Activated CD4-positive, alpha-beta memory T cell treated with anti-CD3 and anti-CD28 coated beads for 36 hours (primary cell): ENCODE measurements at regions not wholly inside any gene's neighbourhood (a gene's known extent, or its start where the extent isn't known, plus 50 kb on each side); places are given as distances from the start of the nearest gene placed in this dataset. TPM values are rescaled to one million over a fixed set of nuclear protein-coding genes. Genes with fewer than 3 reads are reported as not detected.
"Not testable (repeated sequence)": the region's sequence is repeated elsewhere in the genome, so short reads cannot be mapped to it uniquely, and the experiment has no call there.

Source experiments
- CTCF ChIA-PET: fragments of 350-600 bp; sonication (Branson Sonifier 250); formaldehyde crosslinking; loops from one replicate; lab custom pipeline; 2021; ENCODE audit warnings: antibody characterized with exemption, inconsistent platforms; lab: Charles Lee
- POLR2A ChIA-PET: fragments of 350-600 bp; sonication (Branson Sonifier 250); formaldehyde crosslinking; loops from one replicate; lab custom pipeline; 2021; ENCODE audit warnings: antibody characterized with exemption; lab: Charles Lee
- DNase-seq: peaks from one replicate; pipeline ENCODE4 v3.0.0-alpha.2; 2020
- H3K27ac Mint-ChIP-seq: one replicate; pipeline ENCODE4 v1.8.0; 2021; ENCODE audit warnings: mixed read lengths
- H3K27me3 Mint-ChIP-seq: one replicate; pipeline ENCODE4 v1.8.0; 2021; ENCODE audit warnings: mixed read lengths
- H3K36me3 Mint-ChIP-seq: one replicate; pipeline ENCODE4 v1.8.0; 2021; ENCODE audit warnings: mixed read lengths
- H3K4me1 Mint-ChIP-seq: one replicate; pipeline ENCODE4 v1.8.0; 2021; ENCODE audit warnings: low read depth, mixed read lengths
- H3K4me3 Mint-ChIP-seq: one replicate; pipeline ENCODE4 v1.8.0; 2021; ENCODE audit warnings: mild to moderate bottlenecking, mixed read lengths
- H3K9me3 Mint-ChIP-seq: one replicate; pipeline ENCODE4 v1.8.0; 2021; ENCODE audit warnings: mixed read lengths
- intact Hi-C: fragments of 100-400 bp; cut with micrococcal nuclease; formaldehyde crosslinking; loops from one replicate; pipeline ENCODE4 v1.15.1; 2023
- microRNA-seq: library from miRNA; unstranded; fragments of <30 nt; microRNA quantifications from one replicate; pipeline ENCODE4 v1.2.0, GENCODE V29; 2022; ENCODE audit warnings: borderline number of aligned reads, borderline microRNAs expressed, borderline replicate concordance

- DNase-seq = no peak
- H3K4me1 Mint-ChIP-seq = no peaks in the 10 kb centered on the region
- no peak overlapping the region for H3K27ac Mint-ChIP-seq
- no peaks in the 10 kb centered on the region for H3K36me3 Mint-ChIP-seq
- no peaks in the 10 kb centered on the region for H3K9me3 Mint-ChIP-seq
- POLR2A ChIA-PET = no interaction called here
- CTCF ChIA-PET = no interaction called here
- intact Hi-C loops = no loop called here
- H3K4me3 Mint-ChIP-seq = no peak overlapping the region
- no peaks in the 10 kb centered on the region for H3K27me3 Mint-ChIP-seq
These were observed 90.3 kb upstream of the GRIA3 start for GRCh38 chrX:123093792-123094191.

GRCh38 chrX:123108513-123109427, 75.3 kb upstream of the GRIA3 start:
- CTCF ChIA-PET = no interaction called here
- intact Hi-C loops = no loop called here
- H3K9me3 Mint-ChIP-seq = no peaks in the 10 kb centered on the region
- POLR2A ChIA-PET = no interaction called here
- no peak overlapping the region for H3K27ac Mint-ChIP-seq
- H3K36me3 Mint-ChIP-seq = no peaks in the 10 kb centered on the region
- H3K4me3 Mint-ChIP-seq = no peak overlapping the region
- no peaks in the 10 kb centered on the region for H3K27me3 Mint-ChIP-seq
- H3K4me1 Mint-ChIP-seq = no peaks in the 10 kb centered on the region
- DNase-seq = no peak

- CTCF ChIA-PET = no interaction called here
- H3K27me3 Mint-ChIP-seq = no peaks in the 10 kb centered on the region
These were observed 62.8 kb upstream of the GRIA3 start for GRCh38 chrX:123121241-123121640.

GRCh38 chrX:123129805-123130204, 54.3 kb upstream of the GRIA3 start:
- H3K27ac Mint-ChIP-seq, H3K27me3 Mint-ChIP-seq, DNase-seq, POLR2A ChIA-PET, intact Hi-C loops, H3K9me3 Mint-ChIP-seq, H3K4me3 Mint-ChIP-seq, H3K4me1 Mint-ChIP-seq, CTCF ChIA-PET, H3K36me3 Mint-ChIP-seq: not testable (repeated sequence)

More at GRCh38 chrX:123121241-123121640, 62.8 kb upstream of the GRIA3 start:
- intact Hi-C loops = no loop called here
- Mint-ChIP-seq H3K27ac (no peak overlapping the region), H3K4me3 (no peak overlapping the region), H3K36me3 (no peaks in the 10 kb centered on the region), H3K9me3 (no peaks in the 10 kb centered on the region), H3K4me1 (no peaks in the 10 kb centered on the region)
- no peak for DNase-seq
- POLR2A ChIA-PET = no interaction called here

Small RNAs in the stretch of these regions (microRNA-seq; reads per million reads assigned to microRNA genes)
- gene MIR3672 = not detected
